ENCODE measurements at regions not wholly inside any gene's neighbourhood (a gene's known extent, or its start where the extent isn't known, plus 50 kb on each side); places are given as distances from the start of the nearest gene placed in this dataset.
"Not testable (repeated sequence)": the region's sequence is repeated elsewhere in the genome, so short reads cannot be mapped to it uniquely, and the experiment has no call there.

GRCh38 chrX:155747520-155747919 is 133.6 kb upstream of the VAMP7 start:
- Mint-ChIP-seq H3K9me3 (no peaks in the 10 kb centered on the region), H3K27ac (no peak overlapping the region), H3K27me3 (peaks cover 2% of the 10 kb centered on the region), H3K36me3 (ENCODE audit: low read depth) (no peaks in the 10 kb centered on the region), H3K4me3 (no peak overlapping the region), H3K4me1 (no peaks in the 10 kb centered on the region)
- no peak for DNase-seq
- intact Hi-C loops (cut with micrococcal nuclease), result no loop called here

GRCh38 chrX:155745792-155746191 is 133.0 kb upstream of the TMLHE start:
- H3K27ac Mint-ChIP-seq, result no peak overlapping the region
- H3K36me3 Mint-ChIP-seq (ENCODE audit: low read depth), result no peaks in the 10 kb centered on the region
- H3K4me3 Mint-ChIP-seq, result no peak overlapping the region
- intact Hi-C loops (cut with micrococcal nuclease), result no loop called here
- peaks cover 1% of the 10 kb centered on the region for H3K27me3 Mint-ChIP-seq
- peaks cover 6% of the 10 kb centered on the region for H3K9me3 Mint-ChIP-seq
- no peak for DNase-seq
- H3K4me1 Mint-ChIP-seq, result no peaks in the 10 kb centered on the region

GRCh38 chrX:155744534-155744933 is 131.8 kb upstream of the TMLHE start:
- H3K27ac Mint-ChIP-seq, result no peak overlapping the region

GRCh38 chrX:155728335-155728734 is 115.6 kb upstream of the TMLHE start:
- H3K9me3 Mint-ChIP-seq, result peaks cover 19% of the 10 kb centered on the region
- H3K4me3 Mint-ChIP-seq; H3K27ac Mint-ChIP-seq; intact Hi-C loops (cut with micrococcal nuclease); DNase-seq; H3K36me3 Mint-ChIP-seq (ENCODE audit: low read depth); H3K4me1 Mint-ChIP-seq; H3K27me3 Mint-ChIP-seq: not testable (repeated sequence)

More at GRCh38 chrX:155744534-155744933, 131.8 kb upstream of the TMLHE start:
- H3K9me3 Mint-ChIP-seq, result peaks cover 8% of the 10 kb centered on the region
- H3K27me3 Mint-ChIP-seq, result no peaks in the 10 kb centered on the region
- no peaks in the 10 kb centered on the region for H3K4me1 Mint-ChIP-seq
- no peak overlapping the region for H3K4me3 Mint-ChIP-seq
- intact Hi-C loops (cut with micrococcal nuclease), result no loop called here
- no peak for DNase-seq
- H3K36me3 Mint-ChIP-seq (ENCODE audit: low read depth), result no peaks in the 10 kb centered on the region

- Mint-ChIP-seq H3K4me3 (no peak overlapping the region), H3K4me1 (no peaks in the 10 kb centered on the region), H3K27ac (no peak overlapping the region), H3K9me3 (peaks cover 7% of the 10 kb centered on the region), H3K36me3 (ENCODE audit: low read depth) (no peaks in the 10 kb centered on the region), H3K27me3 (no peaks in the 10 kb centered on the region)
- DNase-seq, result no peak
- intact Hi-C loops (cut with micrococcal nuclease), result no loop called here
Observed at GRCh38 chrX:155718972-155719586, 106.3 kb upstream of the TMLHE start.

GRCh38 chrX:155715141-155715540 is 102.4 kb upstream of the TMLHE start:
- Mint-ChIP-seq H3K4me1 (no peaks in the 10 kb centered on the region), H3K9me3 (peaks cover 26% of the 10 kb centered on the region), H3K36me3 (ENCODE audit: low read depth) (no peaks in the 10 kb centered on the region), H3K4me3 (no peak overlapping the region), H3K27ac (no peak overlapping the region), H3K27me3 (no peaks in the 10 kb centered on the region)
- no peak for DNase-seq
- intact Hi-C loops (cut with micrococcal nuclease), result no loop called here

- no peak for DNase-seq
- intact Hi-C loops (cut with micrococcal nuclease), result no loop called here
- no peaks in the 10 kb centered on the region for H3K4me1 Mint-ChIP-seq
- no peak overlapping the region for H3K27ac Mint-ChIP-seq
- no peaks in the 10 kb centered on the region for H3K27me3 Mint-ChIP-seq
- H3K36me3 Mint-ChIP-seq (ENCODE audit: low read depth), result no peaks in the 10 kb centered on the region
- peaks cover 7% of the 10 kb centered on the region for H3K9me3 Mint-ChIP-seq
- H3K4me3 Mint-ChIP-seq, result no peak overlapping the region
Observed at GRCh38 chrX:155695419-155695818, 82.7 kb upstream of the TMLHE start.

GRCh38 chrX:155694649-155695048 is 81.9 kb upstream of the TMLHE start:
- H3K4me3 Mint-ChIP-seq, result no peak overlapping the region
- no peaks in the 10 kb centered on the region for H3K36me3 Mint-ChIP-seq (ENCODE audit: low read depth)
- no peak for DNase-seq
- H3K27me3 Mint-ChIP-seq, result no peaks in the 10 kb centered on the region
- H3K27ac Mint-ChIP-seq, result no peak overlapping the region
- intact Hi-C loops (cut with micrococcal nuclease), result no loop called here
- peaks cover 7% of the 10 kb centered on the region for H3K9me3 Mint-ChIP-seq
- no peaks in the 10 kb centered on the region for H3K4me1 Mint-ChIP-seq

GRCh38 chrX:155682834-155683233 is 70.1 kb upstream of the TMLHE start:
- no peaks in the 10 kb centered on the region for H3K9me3 Mint-ChIP-seq
- H3K36me3 Mint-ChIP-seq (ENCODE audit: low read depth), result no peaks in the 10 kb centered on the region
- H3K27ac Mint-ChIP-seq, result no peak overlapping the region
- no peak overlapping the region for H3K4me3 Mint-ChIP-seq
- intact Hi-C loops (cut with micrococcal nuclease), result no loop called here
- H3K4me1 Mint-ChIP-seq, result no peaks in the 10 kb centered on the region
- no peak for DNase-seq
- H3K27me3 Mint-ChIP-seq, result no peaks in the 10 kb centered on the region

GRCh38 chrX:155679715-155680114 is 67.0 kb upstream of the TMLHE start:
- no peaks in the 10 kb centered on the region for H3K27me3 Mint-ChIP-seq
- intact Hi-C loops (cut with micrococcal nuclease), result no loop called here
- no peaks in the 10 kb centered on the region for H3K4me1 Mint-ChIP-seq
- H3K27ac Mint-ChIP-seq, result no peak overlapping the region
- DNase-seq, result no peak
- H3K4me3 Mint-ChIP-seq, result no peak overlapping the region
- no peaks in the 10 kb centered on the region for H3K9me3 Mint-ChIP-seq
- H3K36me3 Mint-ChIP-seq (ENCODE audit: low read depth), result no peaks in the 10 kb centered on the region

- Mint-ChIP-seq H3K9me3 (no peaks in the 10 kb centered on the region), H3K36me3 (ENCODE audit: low read depth) (no peaks in the 10 kb centered on the region), H3K27ac (no peak overlapping the region), H3K4me3 (no peak overlapping the region), H3K4me1 (no peaks in the 10 kb centered on the region), H3K27me3 (no peaks in the 10 kb centered on the region)
- intact Hi-C loops (cut with micrococcal nuclease), result no loop called here
- DNase-seq, result no peak
Observed at GRCh38 chrX:155673338-155673737, 60.6 kb upstream of the TMLHE start.

GRCh38 chrX:155666741-155667140 is 54.0 kb upstream of the TMLHE start:
- intact Hi-C loops (cut with micrococcal nuclease), result no loop called here
- no peaks in the 10 kb centered on the region for H3K4me1 Mint-ChIP-seq
- no peak overlapping the region for H3K27ac Mint-ChIP-seq
- no peak overlapping the region for H3K4me3 Mint-ChIP-seq
- no peak for DNase-seq
- peaks cover 4% of the 10 kb centered on the region for H3K9me3 Mint-ChIP-seq
- H3K27me3 Mint-ChIP-seq, result no peaks in the 10 kb centered on the region
- no peaks in the 10 kb centered on the region for H3K36me3 Mint-ChIP-seq (ENCODE audit: low read depth)
